ENCODE measurements at regions not wholly inside any gene's neighbourhood (a gene's known extent, or its start where the extent isn't known, plus 50 kb on each side); places are given as distances from the start of the nearest gene placed in this dataset.

- DNase-seq, result no peak
Measured at GRCh38 chr2:8398040-8398668, 283.7 kb upstream of the ID2 start.

- DNase-seq, result no peak
Measured at GRCh38 chr2:8399731-8400130, 282.1 kb upstream of the ID2 start.

- no peak for DNase-seq
Measured at GRCh38 chr2:8400196-8400595, 281.7 kb upstream of the ID2 start.

GRCh38 chr2:8402222-8402621 is 279.6 kb upstream of the ID2 start:
- DNase-seq, result no peak

- DNase-seq, result no peak
Measured at GRCh38 chr2:8403876-8404275, 278.0 kb upstream of the ID2 start.

- no peak for DNase-seq
Measured at GRCh38 chr2:8405334-8405733, 276.5 kb upstream of the ID2 start.

- no peak for DNase-seq
Measured at GRCh38 chr2:8406271-8406670, 275.6 kb upstream of the ID2 start.

- DNase-seq, result no peak
Measured at GRCh38 chr2:8407332-8407731, 274.5 kb upstream of the ID2 start.

- peak in 1 of 5 donors; percentile 83 for DNase-seq
Measured at GRCh38 chr2:8408560-8409460, 273.0 kb upstream of the ID2 start.

GRCh38 chr2:8409461-8410260 is 272.2 kb upstream of the ID2 start:
- DNase-seq, result no peak

- no peak for DNase-seq
Measured at GRCh38 chr2:8412082-8412481, 269.8 kb upstream of the ID2 start.

GRCh38 chr2:8412586-8412985 is 269.3 kb upstream of the ID2 start:
- DNase-seq, result no peak

- DNase-seq, result no peak
Measured at GRCh38 chr2:8413589-8414135, 268.2 kb upstream of the ID2 start.

GRCh38 chr2:8414946-8415879 is 266.6 kb upstream of the ID2 start:
- DNase-seq, result no peak

- no peak for DNase-seq
Measured at GRCh38 chr2:8416001-8416571, 265.8 kb upstream of the ID2 start.

GRCh38 chr2:8416849-8417832 is 264.7 kb upstream of the ID2 start:
- no peak for DNase-seq

- DNase-seq, result no peak
Measured at GRCh38 chr2:8418721-8419120, 263.1 kb upstream of the ID2 start.

- DNase-seq, result no peak
Measured at GRCh38 chr2:8421658-8422449, 260.0 kb upstream of the ID2 start.

GRCh38 chr2:8422450-8422800 is 259.4 kb upstream of the ID2 start:
- DNase-seq, result no peak
